ENCODE measurements at regions not wholly inside any gene's neighbourhood (a gene's known extent, or its start where the extent isn't known, plus 50 kb on each side); places are given as distances from the start of the nearest gene placed in this dataset.

- no peaks in the 10 kb centered on the region for H3K36me3 Mint-ChIP-seq (ENCODE audit: insufficient read depth in 2 of 2)
- ATAC-seq (replicated peaks in 1 of 2) (peak in 1 of 2 donors; percentile 53), DNase-seq (no peak)
- no peaks in the 10 kb centered on the region for H3K27me3 Mint-ChIP-seq (ENCODE audit: low read depth)
- H3K9me3 Mint-ChIP-seq, result no peaks in the 10 kb centered on the region
- peaks cover 40% of the 10 kb centered on the region for H3K4me1 Mint-ChIP-seq (ENCODE audit: low read depth)
- peak overlapping the region; percentile 10 for H3K27ac Mint-ChIP-seq
- peak overlapping the region in 1 of 2 donors; percentile 7 for H3K4me3 Mint-ChIP-seq
Observed at GRCh38 chr13:74037762-74038161, 96.4 kb downstream of the KLF12 start.

GRCh38 chr13:74036373-74036772 lies 97.8 kb downstream of the KLF12 start:
- Mint-ChIP-seq H3K27ac (peak overlapping the region; percentile 64), H3K4me3 (no peak overlapping the region), H3K4me1 (ENCODE audit: low read depth) (peaks cover 37% of the 10 kb centered on the region), H3K36me3 (ENCODE audit: insufficient read depth in 2 of 2) (no peaks in the 10 kb centered on the region), H3K27me3 (ENCODE audit: low read depth) (no peaks in the 10 kb centered on the region), H3K9me3 (no peaks in the 10 kb centered on the region)
- ATAC-seq (replicated peaks in 1 of 2) (no peak), DNase-seq (no peak)

GRCh38 chr13:74035896-74036295 lies 98.3 kb downstream of the KLF12 start:
- Mint-ChIP-seq H3K36me3 (ENCODE audit: insufficient read depth in 2 of 2) (no peaks in the 10 kb centered on the region), H3K4me3 (no peak overlapping the region), H3K4me1 (ENCODE audit: low read depth) (peaks cover 32% of the 10 kb centered on the region), H3K27ac (peak overlapping the region; percentile 64), H3K9me3 (no peaks in the 10 kb centered on the region), H3K27me3 (ENCODE audit: low read depth) (no peaks in the 10 kb centered on the region)
- ATAC-seq (replicated peaks in 1 of 2) (no peak), DNase-seq (no peak)

- Mint-ChIP-seq H3K27ac (no peak overlapping the region), H3K27me3 (ENCODE audit: low read depth) (no peaks in the 10 kb centered on the region)
- no peak for ATAC-seq (replicated peaks in 1 of 2)
Observed at GRCh38 chr13:74032325-74032724, 101.9 kb downstream of the KLF12 start.

GRCh38 chr13:74027161-74027779 lies 106.9 kb downstream of the KLF12 start:
- Mint-ChIP-seq H3K9me3 (peaks cover 0 to 4% of the 10 kb centered on the region in 2 donors), H3K27ac (peak overlapping the region; percentile 95), H3K4me1 (ENCODE audit: low read depth) (peaks cover 57% of the 10 kb centered on the region), H3K4me3 (peak overlapping the region; percentile 90 to 96), H3K27me3 (ENCODE audit: low read depth) (no peaks in the 10 kb centered on the region), H3K36me3 (ENCODE audit: insufficient read depth in 2 of 2) (peaks cover 12 to 15% of the 10 kb centered on the region in 2 donors)
- ATAC-seq (replicated peaks in 1 of 2), result peak; percentile 34 to 37
- no peak for DNase-seq

More at GRCh38 chr13:74032325-74032724, 101.9 kb downstream of the KLF12 start:
- no peak for DNase-seq
- Mint-ChIP-seq H3K4me1 (ENCODE audit: low read depth) (peaks cover 28% of the 10 kb centered on the region), H3K9me3 (no peaks in the 10 kb centered on the region), H3K4me3 (peak overlapping the region in 1 of 2 donors; percentile 1), H3K36me3 (ENCODE audit: insufficient read depth in 2 of 2) (no peaks in the 10 kb centered on the region)

GRCh38 chr13:74026753-74027152 lies 107.5 kb downstream of the KLF12 start:
- ATAC-seq (replicated peaks in 1 of 2) (peak; percentile 98 to 99), DNase-seq (peak; percentile 63 to 69)
- peaks cover 14 to 17% of the 10 kb centered on the region in 2 donors for H3K36me3 Mint-ChIP-seq (ENCODE audit: insufficient read depth in 2 of 2)
- no peaks in the 10 kb centered on the region for H3K27me3 Mint-ChIP-seq (ENCODE audit: low read depth)
- peak overlapping the region; percentile 90 to 96 for H3K4me3 Mint-ChIP-seq
- H3K9me3 Mint-ChIP-seq, result peaks cover 0 to 6% of the 10 kb centered on the region in 2 donors
- peak overlapping the region; percentile 95 for H3K27ac Mint-ChIP-seq
- H3K4me1 Mint-ChIP-seq (ENCODE audit: low read depth), result peaks cover 61% of the 10 kb centered on the region

- ATAC-seq (replicated peaks in 1 of 2) (no peak), DNase-seq (no peak)
- H3K4me3 Mint-ChIP-seq, result peak overlapping the region; percentile 35 to 72
- peaks cover 20% of the 10 kb centered on the region in 2 donors for H3K36me3 Mint-ChIP-seq (ENCODE audit: insufficient read depth in 2 of 2)
- peak overlapping the region; percentile 68 for H3K27ac Mint-ChIP-seq
- no peaks in the 10 kb centered on the region for H3K27me3 Mint-ChIP-seq (ENCODE audit: low read depth)
- peaks cover 0 to 8% of the 10 kb centered on the region in 2 donors for H3K9me3 Mint-ChIP-seq
- H3K4me1 Mint-ChIP-seq (ENCODE audit: low read depth), result peaks cover 58% of the 10 kb centered on the region
Observed at GRCh38 chr13:74025369-74025768, 108.8 kb downstream of the KLF12 start.

- Mint-ChIP-seq H3K9me3 (peaks cover 2 to 11% of the 10 kb centered on the region in 2 donors), H3K4me3 (peak overlapping the region; percentile 35 to 72), H3K27ac (peak overlapping the region; percentile 60), H3K4me1 (ENCODE audit: low read depth) (peaks cover 58% of the 10 kb centered on the region), H3K36me3 (ENCODE audit: insufficient read depth in 2 of 2) (peaks cover 20 to 22% of the 10 kb centered on the region in 2 donors), H3K27me3 (ENCODE audit: low read depth) (no peaks in the 10 kb centered on the region)
- DNase-seq (no peak), ATAC-seq (replicated peaks in 1 of 2) (no peak)
Observed at GRCh38 chr13:74024856-74025255, 109.3 kb downstream of the KLF12 start.

- Mint-ChIP-seq H3K27ac (no peak overlapping the region), H3K4me3 (no peak overlapping the region), H3K27me3 (ENCODE audit: low read depth) (no peaks in the 10 kb centered on the region), H3K9me3 (peaks cover 2 to 11% of the 10 kb centered on the region in 2 donors), H3K36me3 (ENCODE audit: insufficient read depth in 2 of 2) (peaks cover 20 to 22% of the 10 kb centered on the region in 2 donors), H3K4me1 (ENCODE audit: low read depth) (peaks cover 58% of the 10 kb centered on the region)
- ATAC-seq (replicated peaks in 1 of 2), result no peak
- DNase-seq, result no peak
Observed at GRCh38 chr13:74024314-74024713, 109.9 kb downstream of the KLF12 start.

- Mint-ChIP-seq H3K27ac (no peak overlapping the region), H3K9me3 (peaks cover 2 to 11% of the 10 kb centered on the region in 2 donors), H3K4me1 (ENCODE audit: low read depth) (peaks cover 58% of the 10 kb centered on the region), H3K4me3 (no peak overlapping the region), H3K36me3 (ENCODE audit: insufficient read depth in 2 of 2) (peaks cover 20 to 22% of the 10 kb centered on the region in 2 donors), H3K27me3 (ENCODE audit: low read depth) (no peaks in the 10 kb centered on the region)
- DNase-seq, result no peak
- ATAC-seq (replicated peaks in 1 of 2), result no peak
Observed at GRCh38 chr13:74023484-74023883, 110.7 kb downstream of the KLF12 start.

GRCh38 chr13:74021505-74021904 lies 112.7 kb downstream of the KLF12 start:
- no peak overlapping the region for H3K4me3 Mint-ChIP-seq
- no peaks in the 10 kb centered on the region for H3K27me3 Mint-ChIP-seq (ENCODE audit: low read depth)
- DNase-seq (no peak), ATAC-seq (replicated peaks in 1 of 2) (no peak)
- H3K27ac Mint-ChIP-seq, result peak overlapping the region; percentile 71
- H3K36me3 Mint-ChIP-seq (ENCODE audit: insufficient read depth in 2 of 2), result peaks cover 20 to 22% of the 10 kb centered on the region in 2 donors
- peaks cover 2 to 11% of the 10 kb centered on the region in 2 donors for H3K9me3 Mint-ChIP-seq
- H3K4me1 Mint-ChIP-seq (ENCODE audit: low read depth), result peaks cover 54% of the 10 kb centered on the region

- peaks cover 14 to 15% of the 10 kb centered on the region in 2 donors for H3K36me3 Mint-ChIP-seq (ENCODE audit: insufficient read depth in 2 of 2)
- no peak for ATAC-seq (replicated peaks in 1 of 2)
- DNase-seq, result no peak
- peaks cover 39% of the 10 kb centered on the region for H3K4me1 Mint-ChIP-seq (ENCODE audit: low read depth)
- no peak overlapping the region for H3K27ac Mint-ChIP-seq
- H3K4me3 Mint-ChIP-seq, result no peak overlapping the region
- H3K27me3 Mint-ChIP-seq (ENCODE audit: low read depth), result no peaks in the 10 kb centered on the region
- H3K9me3 Mint-ChIP-seq, result peaks cover 2 to 9% of the 10 kb centered on the region in 2 donors
Observed at GRCh38 chr13:74018062-74018431, 116.2 kb downstream of the KLF12 start.

GRCh38 chr13:74017301-74018061 lies 116.7 kb downstream of the KLF12 start:
- no peak overlapping the region for H3K27ac Mint-ChIP-seq
- H3K27me3 Mint-ChIP-seq (ENCODE audit: low read depth), result no peaks in the 10 kb centered on the region
- ATAC-seq (replicated peaks in 1 of 2) (no peak), DNase-seq (no peak)
- no peak overlapping the region for H3K4me3 Mint-ChIP-seq
- H3K4me1 Mint-ChIP-seq (ENCODE audit: low read depth), result peaks cover 39% of the 10 kb centered on the region
- peaks cover 2 to 7% of the 10 kb centered on the region in 2 donors for H3K9me3 Mint-ChIP-seq
- peaks cover 9 to 11% of the 10 kb centered on the region in 2 donors for H3K36me3 Mint-ChIP-seq (ENCODE audit: insufficient read depth in 2 of 2)
